GM12874 (cell line): ENCODE measurements at regions not wholly inside any gene's neighbourhood (a gene's known extent, or its start where the extent isn't known, plus 50 kb on each side); places are given as distances from the start of the nearest gene placed in this dataset.

ENCODE experiments used
- TF ChIP-seq, protein P1 (sequence below): IDR thresholded peaks from 2 replicates; pipeline ENCODE4 v1.5.1; 2011; ENCODE audit warnings: low read depth, mild to moderate bottlenecking, control low read depth, low read length, moderate library complexity; ENCODE audit not compliant: insufficient read depth

DNA sequence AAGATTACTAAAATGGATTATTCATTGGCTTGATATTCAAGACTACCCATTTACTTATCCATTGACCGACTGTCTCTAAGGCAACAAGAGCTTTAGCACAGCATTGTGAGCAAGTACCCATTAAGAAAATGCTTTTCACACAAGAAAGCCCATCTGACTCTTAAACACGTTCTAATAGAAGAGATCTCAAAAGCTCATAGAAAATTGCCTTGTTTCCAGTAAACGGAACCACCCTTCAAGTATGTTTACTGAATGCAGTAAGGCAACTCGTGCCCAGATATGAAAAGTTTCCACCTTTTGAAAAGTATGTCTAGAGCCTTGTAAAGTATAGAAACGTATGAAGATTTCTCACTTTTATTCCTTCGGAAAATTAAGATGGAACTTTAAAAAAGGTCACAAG lies 655.3 kb upstream of the ALCAM start:
- TF ChIP-seq, protein P1, sequence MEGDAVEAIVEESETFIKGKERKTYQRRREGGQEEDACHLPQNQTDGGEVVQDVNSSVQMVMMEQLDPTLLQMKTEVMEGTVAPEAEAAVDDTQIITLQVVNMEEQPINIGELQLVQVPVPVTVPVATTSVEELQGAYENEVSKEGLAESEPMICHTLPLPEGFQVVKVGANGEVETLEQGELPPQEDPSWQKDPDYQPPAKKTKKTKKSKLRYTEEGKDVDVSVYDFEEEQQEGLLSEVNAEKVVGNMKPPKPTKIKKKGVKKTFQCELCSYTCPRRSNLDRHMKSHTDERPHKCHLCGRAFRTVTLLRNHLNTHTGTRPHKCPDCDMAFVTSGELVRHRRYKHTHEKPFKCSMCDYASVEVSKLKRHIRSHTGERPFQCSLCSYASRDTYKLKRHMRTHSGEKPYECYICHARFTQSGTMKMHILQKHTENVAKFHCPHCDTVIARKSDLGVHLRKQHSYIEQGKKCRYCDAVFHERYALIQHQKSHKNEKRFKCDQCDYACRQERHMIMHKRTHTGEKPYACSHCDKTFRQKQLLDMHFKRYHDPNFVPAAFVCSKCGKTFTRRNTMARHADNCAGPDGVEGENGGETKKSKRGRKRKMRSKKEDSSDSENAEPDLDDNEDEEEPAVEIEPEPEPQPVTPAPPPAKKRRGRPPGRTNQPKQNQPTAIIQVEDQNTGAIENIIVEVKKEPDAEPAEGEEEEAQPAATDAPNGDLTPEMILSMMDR = no peak

DNA sequence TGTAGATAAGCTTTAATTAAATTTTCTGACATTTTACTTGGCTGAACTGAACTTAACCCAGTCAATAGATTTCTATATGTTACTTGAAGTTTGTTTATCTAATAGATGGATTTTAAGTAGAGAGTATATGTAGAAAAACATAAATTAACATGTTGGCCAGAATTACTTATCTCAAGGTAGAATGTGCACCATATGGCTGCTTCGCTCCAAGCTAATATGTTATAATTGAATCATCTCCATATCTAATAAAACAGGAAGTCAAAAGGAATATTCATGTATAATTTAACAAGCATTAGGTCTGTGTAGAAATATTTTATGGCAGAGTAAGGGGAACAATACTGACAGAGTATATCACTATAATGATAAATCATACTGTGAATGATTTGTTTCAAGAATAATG lies 650.7 kb upstream of the ALCAM start:
- TF ChIP-seq, protein P1 = no peak

DNA sequence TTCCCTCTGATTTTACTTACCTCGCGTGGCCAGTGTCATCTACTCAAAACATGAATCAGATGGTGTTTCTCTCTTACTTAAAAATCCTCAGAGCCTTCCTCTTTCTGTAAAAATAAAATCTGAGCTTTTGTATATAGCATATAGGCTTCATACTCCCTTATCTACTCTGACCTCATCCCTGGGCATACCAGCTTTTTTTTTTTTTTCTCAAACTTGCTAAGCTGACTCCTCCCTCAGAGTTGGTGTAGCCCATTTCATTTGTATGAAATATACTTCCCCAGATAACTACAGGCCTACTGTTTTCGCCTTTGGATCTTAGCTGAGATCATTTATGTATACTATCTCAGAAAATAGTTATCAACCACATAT lies 648.9 kb upstream of the ALCAM start:
- TF ChIP-seq, protein P1 = no peak

DNA sequence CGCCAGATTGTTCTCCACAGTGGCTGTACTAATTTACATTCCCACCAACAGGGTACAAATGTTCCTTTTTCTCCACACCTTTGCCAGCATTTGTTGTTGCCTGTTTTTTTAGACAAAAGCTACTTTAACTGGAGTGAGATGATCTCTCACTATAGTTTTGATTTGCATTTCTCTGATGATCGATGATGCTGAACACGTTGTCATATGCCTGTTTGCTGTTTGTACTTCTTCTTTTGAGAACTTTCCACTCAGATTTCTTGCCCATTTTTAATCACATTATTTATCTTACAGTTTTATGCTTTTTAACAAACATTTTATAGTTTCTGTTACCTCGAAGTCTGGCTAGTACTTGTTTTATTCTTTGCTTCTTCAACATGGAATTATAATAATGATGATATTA lies 643.7 kb upstream of the ALCAM start:
- TF ChIP-seq, protein P1 = no peak

DNA sequence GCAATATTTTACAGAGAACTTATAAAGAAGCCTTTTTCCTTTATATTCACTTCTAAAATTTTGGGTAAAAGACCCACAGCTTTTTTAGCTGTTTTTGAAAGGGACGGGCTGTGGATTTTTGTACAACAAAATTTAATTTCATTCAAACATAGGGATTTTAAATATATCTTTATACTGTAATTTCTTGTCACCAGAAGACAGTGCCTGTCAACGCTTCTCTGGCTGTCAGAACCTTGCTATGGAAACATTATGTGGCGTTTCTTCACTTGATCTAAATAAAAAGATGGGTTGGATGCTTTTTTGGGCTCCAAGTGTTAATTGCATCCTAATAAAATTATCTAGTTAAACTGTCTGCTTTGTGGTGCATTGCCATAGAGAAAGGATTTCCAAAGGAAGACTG lies 635.6 kb upstream of the ALCAM start:
- TF ChIP-seq, protein P1 = no peak

DNA sequence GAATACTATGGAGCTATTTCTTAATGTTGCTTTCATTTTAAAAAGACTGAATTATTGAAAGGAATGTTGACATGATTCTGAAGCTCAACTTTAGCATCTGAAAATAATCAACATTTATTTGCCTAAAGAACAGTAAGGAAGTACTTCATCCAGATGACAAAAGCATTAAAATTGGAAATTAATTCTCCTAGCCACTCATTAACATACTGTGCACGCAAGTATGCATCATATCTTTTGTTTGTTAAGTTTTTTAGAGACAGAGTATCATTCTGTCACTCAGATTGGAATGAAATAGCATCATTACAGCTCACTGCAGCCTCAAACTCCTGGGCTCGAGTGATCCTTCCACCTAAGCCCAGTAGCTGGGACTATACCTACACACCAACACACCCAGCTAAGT lies 632.1 kb upstream of the ALCAM start:
- TF ChIP-seq, protein P1 = no peak

DNA sequence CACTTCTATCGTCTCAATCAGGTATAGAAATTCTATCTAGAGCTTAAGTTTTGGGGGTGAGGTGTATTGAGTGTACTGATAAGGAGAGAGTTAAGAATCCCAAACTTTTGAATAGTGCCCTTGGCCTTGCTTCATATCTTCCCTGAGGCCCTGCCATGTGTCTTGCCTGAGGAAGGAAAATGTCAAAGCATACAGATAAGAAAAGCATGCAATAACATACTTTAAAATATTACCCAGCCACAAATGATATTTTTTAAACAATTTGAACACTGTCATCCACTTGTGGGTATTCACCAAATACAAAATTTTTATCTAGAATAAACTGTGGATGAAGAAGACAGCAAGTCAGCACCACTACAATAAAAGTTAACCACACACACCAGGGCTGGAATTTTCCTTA lies 631.0 kb upstream of the ALCAM start:
- TF ChIP-seq, protein P1 = no peak

DNA sequence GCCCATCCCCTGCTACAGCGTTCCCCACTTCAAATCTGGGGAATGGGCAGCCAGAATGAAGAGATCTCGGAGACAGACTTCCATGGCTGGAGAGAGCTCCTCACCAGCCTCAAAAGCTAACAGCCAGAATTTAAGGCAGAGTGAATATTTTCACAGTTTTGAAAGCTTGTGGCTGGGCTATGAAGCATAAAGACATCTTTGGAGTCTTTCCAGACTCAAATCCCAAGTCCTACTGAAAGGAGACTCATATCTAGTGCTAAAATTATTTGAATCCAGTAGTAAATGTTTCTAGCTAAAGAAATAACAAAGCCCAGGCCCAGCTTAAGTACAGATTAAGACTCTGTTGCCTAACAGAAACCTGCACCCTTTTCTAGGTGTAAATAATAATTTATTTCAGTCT lies 628.4 kb upstream of the ALCAM start:
- TF ChIP-seq, protein P1 = no peak
